Dermis microvascular lymphatic vessel endothelial cell (primary cell): ENCODE measurements at regions not wholly inside any gene's neighbourhood (a gene's known extent, or its start where the extent isn't known, plus 50 kb on each side); places are given as distances from the start of the nearest gene placed in this dataset.

ENCODE experiments used
- DNase-seq, 2 donors: peaks; one replicate each; pipeline versions ENCODE4 v3.0.0 to v3.0.0-alpha.2; 2010; ENCODE audit warnings: low read depth in 2 of 2

DNA sequence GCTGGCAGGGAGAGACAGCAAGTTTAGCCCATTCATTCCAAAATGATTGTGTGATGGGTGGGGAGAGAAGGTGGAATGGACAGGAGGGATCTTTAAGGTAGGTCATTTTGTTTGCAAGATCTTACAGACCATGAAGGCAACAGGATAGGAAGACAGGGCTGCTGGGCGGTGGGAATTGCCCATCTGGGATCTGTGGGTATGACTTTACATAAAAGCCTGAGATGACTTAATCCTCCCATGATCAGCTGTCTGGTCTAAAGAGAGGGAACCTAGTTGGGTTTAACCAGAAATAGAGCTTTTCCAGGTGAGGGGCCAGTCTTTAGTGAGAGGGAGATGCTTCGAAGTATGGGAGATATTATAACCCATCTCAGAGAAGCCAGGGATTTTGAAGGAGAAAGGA lies 153.7 kb downstream of the KLF6 start:
- no peak for DNase-seq

- peak in 1 of 2 donors; percentile 47 for DNase-seq
Measured at GRCh38 chr10:3625959-3626751, 158.9 kb downstream of the KLF6 start.

DNA sequence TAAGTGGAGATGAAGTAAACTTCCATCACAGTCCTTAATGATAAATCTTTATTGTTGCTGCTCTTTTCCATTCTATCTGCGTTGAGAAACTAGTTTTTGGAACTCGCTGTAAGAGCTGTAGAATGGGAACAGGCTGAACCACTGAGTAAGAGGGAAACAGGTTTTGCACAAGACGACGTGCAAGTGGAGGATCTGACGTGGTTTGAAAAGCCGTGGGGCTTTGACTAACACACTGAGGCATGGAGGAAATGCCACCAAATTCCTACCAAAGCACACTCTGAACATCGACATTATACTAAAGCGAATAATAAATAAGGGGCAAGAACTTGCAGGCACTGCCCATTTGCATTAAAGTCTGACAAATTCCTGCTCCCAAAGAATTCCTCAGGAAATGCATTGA lies 160.6 kb downstream of the KLF6 start:
- DNase-seq: peak in 1 of 2 donors; percentile 7

DNA sequence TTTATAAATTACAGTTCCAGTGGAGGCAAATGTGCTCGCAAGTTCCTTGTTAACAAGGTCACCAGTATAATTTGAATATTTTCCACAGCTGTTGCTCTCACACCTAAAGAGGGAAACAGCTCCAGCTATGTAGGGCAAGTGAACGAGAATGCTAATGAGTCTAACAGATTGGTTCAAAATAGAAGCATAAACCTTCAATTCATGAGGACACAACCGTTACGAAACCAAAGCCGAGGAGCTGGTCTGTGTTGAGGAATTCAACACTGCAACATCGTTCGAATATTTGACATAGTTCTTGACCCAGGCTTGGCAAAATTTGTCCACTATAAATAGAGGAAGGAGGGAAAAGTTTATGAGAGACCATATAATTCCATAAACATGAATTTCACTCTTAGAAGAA lies 161.3 kb downstream of the KLF6 start:
- DNase-seq: no peak

DNA sequence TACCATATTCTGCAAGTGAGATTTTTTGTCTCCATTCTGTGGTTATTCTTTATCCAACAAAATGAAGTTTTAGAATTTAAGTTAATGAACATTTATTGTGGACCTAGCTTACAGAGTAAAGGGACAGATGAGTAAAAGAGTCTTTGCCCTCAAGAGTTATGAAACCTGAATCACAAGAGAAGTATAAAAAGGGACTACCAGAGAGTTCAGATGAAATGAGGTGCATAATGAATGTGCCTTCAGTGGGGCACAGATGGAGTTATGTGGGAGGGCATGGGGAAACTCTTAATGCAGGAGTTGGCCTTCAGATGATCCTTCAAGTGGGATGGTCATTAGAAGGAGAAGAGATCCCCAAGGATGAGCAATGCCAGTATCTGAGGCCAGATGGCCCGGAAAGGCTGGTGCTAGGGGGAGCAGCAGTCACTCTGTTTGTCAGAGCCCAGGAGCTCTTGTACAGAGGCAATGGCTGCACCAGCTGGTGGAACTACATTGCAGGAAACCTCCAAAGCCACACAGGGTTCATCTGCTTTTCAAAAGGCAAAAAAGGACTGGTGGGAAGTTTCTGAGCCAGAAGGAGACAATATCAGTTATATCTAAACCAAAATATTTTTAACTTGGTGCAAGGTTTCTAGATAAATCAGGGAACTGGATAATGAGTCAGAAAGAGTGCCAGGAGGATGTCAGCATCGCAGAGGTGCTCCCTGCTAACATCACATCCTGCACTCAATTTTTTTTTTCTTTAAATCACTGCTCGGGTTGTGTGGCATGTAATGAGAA lies 162.0 kb downstream of the KLF6 start:
- DNase-seq: no peak

GRCh38 chr10:3622427-3622826 lies 162.6 kb downstream of the KLF6 start:
- DNase-seq: no peak

DNA sequence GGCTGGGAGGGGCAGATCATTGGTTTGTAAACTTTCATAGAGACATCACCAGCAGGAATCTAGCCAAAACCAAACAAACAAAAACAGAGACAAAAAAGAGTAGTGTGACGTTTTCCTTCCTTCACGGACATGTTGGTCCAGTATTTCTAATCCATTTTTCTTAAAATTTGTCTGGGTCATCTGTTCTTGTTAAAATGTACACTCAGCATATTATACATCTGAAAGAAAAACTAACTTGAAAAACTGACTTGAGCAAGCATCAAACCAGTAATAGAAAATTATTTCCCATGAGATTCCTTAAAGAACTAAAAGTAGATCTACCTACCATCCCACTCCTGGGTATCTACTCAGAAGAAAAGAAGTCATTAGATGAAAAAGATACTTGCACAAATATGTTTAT lies 164.2 kb downstream of the KLF6 start:
- no peak for DNase-seq

DNA sequence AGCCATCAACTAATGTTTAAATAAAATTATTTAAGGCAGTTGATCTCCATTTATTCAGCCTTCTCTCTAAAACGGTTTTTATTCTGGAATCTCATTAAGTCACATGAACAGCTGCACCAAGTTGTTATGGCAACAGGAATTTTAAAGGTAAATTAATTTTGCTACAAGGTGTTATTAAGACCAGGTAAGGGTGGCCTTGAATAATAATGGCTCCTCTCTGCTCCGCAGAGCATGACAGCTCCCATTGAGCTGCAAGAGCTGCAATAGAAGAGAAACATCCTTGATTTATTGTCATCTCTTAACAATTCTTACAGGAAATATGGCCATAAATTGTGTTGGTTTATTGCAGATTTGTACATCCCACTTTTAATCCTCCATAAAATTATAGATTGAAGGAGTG lies 165.8 kb downstream of the KLF6 start:
- no peak for DNase-seq

DNA sequence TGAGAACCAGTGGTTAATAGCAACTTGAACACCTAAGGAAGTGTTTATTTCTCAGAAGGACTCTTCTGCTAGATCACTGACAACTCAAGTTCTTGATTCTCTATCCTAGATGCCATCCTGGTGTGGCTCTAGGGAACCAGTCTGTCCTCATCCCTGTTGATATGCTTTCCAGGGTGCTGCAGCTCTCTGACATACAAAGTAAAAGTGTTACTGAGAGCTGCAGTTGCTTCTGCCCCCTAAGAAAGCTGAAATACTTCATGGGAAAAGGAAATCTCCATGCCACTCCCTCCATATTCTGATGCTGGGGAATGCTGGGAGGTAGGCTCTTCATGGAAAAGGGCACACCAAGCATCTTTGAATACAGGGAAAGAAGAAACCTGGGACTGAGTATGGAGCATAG lies 168.1 kb downstream of the KLF6 start:
- DNase-seq: no peak

DNA sequence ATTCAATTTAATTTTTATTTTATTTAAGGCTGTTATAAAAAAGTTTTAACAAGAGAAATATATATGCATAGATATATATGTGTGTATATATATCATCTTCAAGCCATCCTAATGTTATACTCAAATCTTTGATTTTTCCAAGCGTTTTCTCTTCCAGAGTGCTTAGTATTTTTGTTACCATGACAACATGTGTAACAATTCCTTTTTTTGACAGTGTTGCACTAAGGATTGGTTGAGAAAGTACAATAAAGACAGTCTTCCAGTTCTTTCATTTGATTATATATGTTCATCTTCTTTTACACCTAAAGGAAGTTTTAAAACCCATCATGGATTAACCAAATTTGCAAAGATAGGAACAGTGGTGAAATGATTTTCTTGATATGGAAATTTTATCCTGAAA lies 171.7 kb downstream of the KLF6 start:
- no peak for DNase-seq

DNA sequence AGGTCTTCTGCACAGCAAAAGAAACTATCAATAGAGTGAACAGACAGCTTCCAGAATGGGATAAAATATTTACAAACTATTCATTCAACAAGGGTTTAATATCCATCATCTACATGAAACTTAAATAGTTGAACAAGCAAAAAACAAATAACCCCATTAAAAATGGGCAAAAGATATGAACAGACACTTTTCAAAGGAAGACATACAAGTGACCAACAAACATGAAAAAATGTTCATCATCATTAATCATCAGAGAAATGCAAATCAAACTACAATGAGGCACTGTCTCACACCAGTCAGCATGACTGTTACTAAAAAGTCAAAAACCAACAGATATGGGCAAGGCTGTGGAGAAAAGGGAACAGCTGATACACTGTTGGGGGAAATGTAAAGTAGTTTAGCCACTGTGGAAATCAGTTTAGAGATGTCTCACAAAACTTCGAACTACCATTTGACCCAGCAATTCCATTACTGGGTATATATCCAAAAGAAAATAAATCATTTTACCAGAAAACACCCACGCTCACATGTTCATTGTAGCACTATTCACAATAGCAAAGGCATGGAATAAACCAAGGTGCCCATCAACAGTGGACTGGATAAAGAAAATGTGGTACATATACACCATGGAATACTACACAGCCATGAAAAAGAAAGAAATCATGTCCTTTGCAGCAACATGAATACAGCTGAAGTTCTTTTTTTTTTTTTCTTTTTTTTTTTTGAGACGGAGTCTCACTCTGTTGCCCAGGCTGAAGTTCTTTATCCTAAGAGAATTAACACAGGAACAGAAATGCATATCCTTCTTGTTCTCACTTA lies 172.6 kb downstream of the KLF6 start:
- DNase-seq: no peak

- no peak for DNase-seq
Measured at GRCh38 chr10:3606309-3606708, 178.7 kb downstream of the KLF6 start.

- DNase-seq: no peak
Measured at GRCh38 chr10:3605882-3606281, 179.1 kb downstream of the KLF6 start.

DNA sequence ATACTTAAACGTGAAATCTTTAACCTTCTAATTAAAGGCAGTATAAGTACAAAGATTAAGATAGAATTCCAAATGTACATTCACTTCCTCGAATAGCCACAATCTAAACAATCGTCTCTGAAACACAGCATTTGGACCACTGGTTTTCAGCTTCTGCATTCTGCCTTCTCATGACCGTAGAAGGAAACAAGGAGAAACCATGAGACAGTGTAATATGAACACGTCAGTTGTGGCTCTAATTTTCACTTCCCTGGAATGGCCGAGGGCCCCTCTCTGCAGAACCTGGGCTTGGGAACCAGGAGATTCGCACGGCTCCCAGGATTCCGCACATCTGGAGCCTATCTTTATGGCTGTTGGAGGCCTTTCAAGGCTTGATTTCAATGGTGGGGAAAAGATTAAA lies 189.3 kb downstream of the KLF6 start:
- no peak for DNase-seq

GRCh38 chr10:3593611-3594010 lies 191.4 kb downstream of the KLF6 start:
- DNase-seq: no peak

DNA sequence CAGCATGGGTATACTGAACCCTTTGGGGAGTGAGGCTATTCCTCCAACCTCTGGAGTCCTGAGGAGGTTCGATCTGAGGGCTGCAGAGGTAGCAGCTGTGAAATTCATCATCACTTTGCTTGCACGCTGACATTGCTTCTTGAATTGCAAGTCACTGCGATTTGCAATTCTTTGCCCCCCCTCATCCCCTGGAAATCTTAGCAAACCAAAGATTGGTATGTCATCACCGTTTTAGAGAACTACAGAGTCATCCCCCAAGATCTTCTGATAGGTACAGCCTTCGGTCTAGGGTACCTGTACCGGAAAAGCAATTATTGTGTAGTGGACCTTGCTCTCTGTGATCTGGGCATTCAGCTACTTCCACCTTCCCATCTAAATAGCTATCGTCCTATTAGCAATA lies 192.6 kb downstream of the KLF6 start:
- no peak for DNase-seq

GRCh38 chr10:3588816-3589215 lies 196.2 kb downstream of the KLF6 start:
- DNase-seq: no peak

GRCh38 chr10:3588346-3588745 lies 196.7 kb downstream of the KLF6 start:
- DNase-seq: no peak

GRCh38 chr10:3584926-3585784 lies 199.9 kb downstream of the KLF6 start:
- DNase-seq: no peak

DNA sequence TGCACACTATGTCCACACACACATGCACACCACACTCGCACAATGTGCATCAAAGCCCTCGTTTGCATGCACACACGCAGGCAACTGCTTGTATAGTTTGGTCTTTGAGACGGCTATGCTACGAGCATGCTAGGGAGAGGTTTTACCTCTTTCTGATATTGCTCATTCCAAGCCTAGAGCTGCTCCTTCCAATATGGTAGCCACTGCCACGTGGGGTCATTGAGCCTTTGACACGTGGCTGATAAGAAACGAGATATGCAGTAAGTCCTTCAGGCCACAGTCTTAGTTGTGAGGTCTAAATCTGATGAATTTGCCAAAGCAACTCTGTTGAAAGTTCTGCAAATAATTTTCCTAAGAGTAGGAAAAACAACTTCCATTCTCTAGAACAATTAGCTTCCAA lies 204.4 kb downstream of the KLF6 start:
- no peak for DNase-seq

- no peak for DNase-seq
Measured at GRCh38 chr10:3579845-3580244, 205.2 kb downstream of the KLF6 start.
